Retinal pigment epithelial cell (primary cell): ENCODE measurements at regions not wholly inside any gene's neighbourhood (a gene's known extent, or its start where the extent isn't known, plus 50 kb on each side); places are given as distances from the start of the nearest gene placed in this dataset.

ENCODE experiments used
- DNase-seq: peaks from one replicate; pipeline ENCODE4 v3.0.0-alpha.2; 2010; ENCODE audit warnings: low read depth
- H3K4me3 ChIP-seq: 2 replicates; pipeline ENCODE4 v1.5.1; 2011; ENCODE audit warnings: mild to moderate bottlenecking, low read length, control low read depth, moderate library complexity
- TF ChIP-seq, protein P1 (sequence below): conservative IDR thresholded peaks from 2 replicates; pipeline ENCODE4 v1.5.1; 2011; ENCODE audit warnings: low read depth, low read length, control low read depth, inconsistent platforms

DNA sequence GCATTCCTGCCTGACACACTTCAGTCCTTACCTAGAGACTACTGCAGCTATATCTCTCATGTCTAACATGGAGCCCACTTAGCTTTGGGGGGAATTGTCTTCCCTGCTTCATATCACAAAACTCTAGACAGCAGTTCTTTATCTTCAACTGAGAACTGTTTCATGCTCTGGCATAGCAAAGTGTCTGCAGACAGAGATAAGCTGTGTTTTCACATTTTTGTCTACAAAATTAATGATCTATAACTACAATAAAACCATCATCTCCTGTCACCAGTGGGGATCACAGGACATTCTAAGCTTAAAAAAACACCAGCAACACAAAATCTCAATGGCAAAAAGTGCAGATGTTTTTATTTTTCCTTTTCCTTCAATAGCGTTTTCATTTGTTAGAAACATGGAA, 137.1 kb upstream of the VRK1 start:
- H3K4me3 ChIP-seq: no peak overlapping the region
- DNase-seq: no peak
- TF ChIP-seq, protein P1, sequence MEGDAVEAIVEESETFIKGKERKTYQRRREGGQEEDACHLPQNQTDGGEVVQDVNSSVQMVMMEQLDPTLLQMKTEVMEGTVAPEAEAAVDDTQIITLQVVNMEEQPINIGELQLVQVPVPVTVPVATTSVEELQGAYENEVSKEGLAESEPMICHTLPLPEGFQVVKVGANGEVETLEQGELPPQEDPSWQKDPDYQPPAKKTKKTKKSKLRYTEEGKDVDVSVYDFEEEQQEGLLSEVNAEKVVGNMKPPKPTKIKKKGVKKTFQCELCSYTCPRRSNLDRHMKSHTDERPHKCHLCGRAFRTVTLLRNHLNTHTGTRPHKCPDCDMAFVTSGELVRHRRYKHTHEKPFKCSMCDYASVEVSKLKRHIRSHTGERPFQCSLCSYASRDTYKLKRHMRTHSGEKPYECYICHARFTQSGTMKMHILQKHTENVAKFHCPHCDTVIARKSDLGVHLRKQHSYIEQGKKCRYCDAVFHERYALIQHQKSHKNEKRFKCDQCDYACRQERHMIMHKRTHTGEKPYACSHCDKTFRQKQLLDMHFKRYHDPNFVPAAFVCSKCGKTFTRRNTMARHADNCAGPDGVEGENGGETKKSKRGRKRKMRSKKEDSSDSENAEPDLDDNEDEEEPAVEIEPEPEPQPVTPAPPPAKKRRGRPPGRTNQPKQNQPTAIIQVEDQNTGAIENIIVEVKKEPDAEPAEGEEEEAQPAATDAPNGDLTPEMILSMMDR: no peak

DNA sequence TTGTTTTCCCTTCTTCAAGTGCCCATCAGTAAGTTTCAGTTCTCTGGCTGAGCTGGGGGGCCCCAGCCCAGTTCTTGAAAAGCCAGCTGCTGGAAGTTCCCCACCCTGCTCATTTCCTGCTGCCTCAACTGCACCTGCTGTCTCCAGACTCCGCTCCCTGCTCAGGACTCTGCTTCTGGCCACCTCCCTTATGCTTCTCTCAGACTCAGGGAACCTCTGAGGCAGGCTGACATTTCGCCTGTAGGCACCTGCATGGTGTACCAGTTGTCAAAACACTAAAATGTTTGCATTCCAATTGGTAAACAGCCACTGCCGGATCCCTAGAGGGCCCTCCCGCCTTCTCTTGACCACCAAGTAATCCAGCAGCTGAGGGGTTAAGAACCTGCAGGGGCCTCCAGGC, 136.5 kb upstream of the VRK1 start:
- DNase-seq: no peak
- no peak overlapping the region for H3K4me3 ChIP-seq
- TF ChIP-seq, protein P1: no peak

DNA sequence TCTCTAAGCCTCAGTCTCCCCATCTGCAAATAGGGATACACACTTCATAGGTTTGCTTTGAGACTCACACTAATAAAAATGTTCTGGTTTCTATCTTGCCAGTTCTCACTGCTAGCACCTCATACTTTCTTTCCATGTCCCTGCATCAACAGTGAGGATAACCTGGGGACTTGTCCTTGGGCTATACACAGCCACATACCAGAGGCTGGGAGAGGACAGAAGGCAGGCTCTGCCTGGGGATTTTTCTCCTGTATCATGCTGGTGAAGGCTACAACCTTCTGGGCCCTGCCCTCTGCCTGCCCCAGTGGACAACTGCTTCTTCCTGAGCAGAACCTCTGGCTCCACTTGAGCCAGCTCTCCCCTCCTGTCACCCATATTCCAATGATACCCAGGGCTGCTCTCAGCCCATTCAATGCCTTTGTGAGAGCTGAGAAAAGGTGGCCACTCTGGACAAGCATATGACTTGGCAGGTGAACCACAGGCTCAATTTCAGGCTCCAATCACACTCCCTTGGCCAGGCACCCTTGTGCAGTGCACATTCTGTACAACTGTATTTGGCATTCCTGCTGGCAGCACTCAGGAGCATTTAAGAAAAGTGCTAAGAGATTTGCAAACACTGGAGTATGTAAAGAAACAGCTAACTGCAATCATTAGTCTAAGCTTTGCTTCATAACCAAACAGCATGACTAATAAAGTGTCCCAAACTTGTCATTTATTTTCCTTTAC, 135.8 kb upstream of the VRK1 start:
- no peak for DNase-seq
- H3K4me3 ChIP-seq: no peak overlapping the region
- TF ChIP-seq, protein P1: no peak

DNA sequence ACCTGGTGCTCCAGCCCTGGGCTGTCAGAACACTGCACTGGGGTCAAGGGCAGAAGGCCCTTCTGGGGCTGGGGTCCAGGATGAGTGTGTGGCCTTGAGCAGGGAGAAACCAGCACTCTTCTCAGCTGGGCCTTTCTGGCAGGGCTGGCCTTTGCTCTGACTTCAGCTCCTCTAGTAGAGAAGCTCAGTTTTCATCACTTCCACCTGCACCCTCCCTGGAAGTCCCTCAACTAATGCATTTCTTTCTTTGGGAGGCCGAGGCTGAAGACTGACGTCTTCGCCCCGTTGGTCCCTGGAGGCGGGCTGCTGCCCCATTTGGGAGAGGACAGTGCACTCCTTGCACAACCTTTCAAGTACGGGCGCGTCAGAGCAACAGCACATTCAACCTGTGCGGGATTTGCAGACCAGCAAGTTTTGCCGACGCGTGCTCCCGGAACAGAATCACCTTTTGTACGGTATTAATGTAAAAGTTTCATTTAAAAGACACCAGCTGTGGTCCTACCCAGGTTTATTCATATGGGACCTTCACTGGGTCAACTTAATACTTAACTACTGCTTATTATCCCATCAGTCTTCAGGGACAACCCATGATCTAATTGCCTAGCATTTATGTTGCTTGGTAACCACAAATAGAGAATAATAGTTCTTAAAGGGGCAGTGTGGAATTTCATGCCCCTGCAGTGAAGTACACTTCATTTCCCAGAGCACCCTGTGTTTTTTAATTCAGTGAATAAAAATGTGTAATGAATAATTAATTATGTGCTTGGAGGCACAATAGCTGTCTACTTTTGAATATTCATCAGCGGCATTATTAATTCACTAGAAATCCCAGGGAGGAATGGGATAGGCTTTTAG, 134.8 kb upstream of the VRK1 start:
- no peak for DNase-seq
- TF ChIP-seq, protein P1: no peak
- H3K4me3 ChIP-seq: no peak overlapping the region

DNA sequence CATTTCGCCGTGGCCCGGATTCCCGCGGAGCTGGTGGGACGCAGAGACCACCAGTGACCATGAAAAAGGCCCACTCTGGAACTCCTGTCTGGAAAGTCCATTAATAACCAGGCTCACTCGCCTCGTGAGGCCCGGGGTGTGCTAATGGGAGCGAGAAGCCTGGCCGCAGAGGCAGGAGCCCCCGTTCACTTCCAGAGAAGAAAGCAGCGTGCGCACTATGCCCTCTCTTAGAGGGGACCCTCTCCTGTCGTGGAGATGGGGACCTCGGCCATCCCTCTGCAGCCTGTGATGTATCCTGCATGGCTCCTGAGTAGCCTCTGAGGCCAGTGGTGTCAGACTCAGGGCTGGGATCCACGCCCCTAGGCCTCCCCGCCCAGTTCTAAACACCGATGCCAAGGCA, 134.1 kb upstream of the VRK1 start:
- TF ChIP-seq, protein P1: no peak
- DNase-seq: no peak
- H3K4me3 ChIP-seq: no peak overlapping the region

DNA sequence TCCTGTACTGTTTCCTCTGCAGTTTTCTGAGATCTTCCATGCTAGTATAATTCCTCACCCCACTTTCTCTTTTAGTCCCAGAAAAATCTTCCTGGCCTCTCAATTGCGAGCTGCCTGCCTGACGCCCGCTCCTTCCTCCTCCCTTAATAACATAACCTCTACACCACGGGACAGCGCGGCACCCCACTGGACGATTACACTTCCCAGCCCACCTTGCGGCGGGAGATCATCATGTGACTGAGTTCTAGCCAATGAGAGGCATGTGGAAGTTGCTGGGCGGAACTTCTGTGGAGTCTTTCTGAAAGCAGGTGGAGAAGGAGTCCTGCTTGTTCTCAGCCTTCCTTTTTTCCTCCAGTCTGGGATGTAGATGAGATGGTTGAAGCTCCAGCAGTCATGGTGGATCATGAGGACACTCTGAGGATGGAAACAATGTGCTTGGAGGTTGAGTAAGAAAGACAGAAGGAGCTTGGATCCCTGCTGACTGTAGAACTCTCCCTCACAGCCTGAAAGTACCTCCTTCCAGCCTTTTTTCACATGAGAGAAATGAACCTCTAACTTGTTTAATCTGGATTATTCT, 133.6 kb upstream of the VRK1 start:
- H3K4me3 ChIP-seq: no peak overlapping the region
- TF ChIP-seq, protein P1: no peak
- DNase-seq: no peak

DNA sequence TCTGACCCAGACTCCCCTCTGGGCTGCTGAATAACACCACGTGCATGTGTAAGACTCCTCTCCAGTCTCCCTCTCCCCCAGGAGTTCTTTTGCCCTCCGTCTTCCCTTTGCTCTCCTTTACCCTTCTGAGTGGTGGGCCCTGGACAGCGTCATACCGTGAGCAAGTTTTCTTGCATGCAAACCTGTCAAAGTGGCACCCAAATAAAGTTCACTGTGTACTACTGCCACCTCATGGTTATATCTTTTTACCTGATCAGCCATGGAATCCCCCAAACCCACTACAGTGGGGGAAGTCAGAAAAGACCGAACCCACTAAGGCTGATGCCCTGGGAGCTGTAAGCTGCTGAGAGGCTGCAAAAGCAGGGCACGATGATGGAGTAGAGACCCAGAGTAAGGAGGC, 131.1 kb upstream of the VRK1 start:
- TF ChIP-seq, protein P1: no peak
- DNase-seq: no peak
- no peak overlapping the region for H3K4me3 ChIP-seq
